HG02884 (cell line): ENCODE measurements at regions not wholly inside any gene's neighbourhood (a gene's known extent, or its start where the extent isn't known, plus 50 kb on each side); places are given as distances from the start of the nearest gene placed in this dataset.
"Not testable (repeated sequence)": the region's sequence is repeated elsewhere in the genome, so short reads cannot be mapped to it uniquely, and the experiment has no call there.

Source experiments
- ATAC-seq: cut with Tn5 transposase; IDR thresholded peaks from one replicate; pipeline ENCODE4 v1.9.1; 2021; ENCODE audit warnings: mild to moderate bottlenecking, moderate library complexity; ENCODE audit not compliant: unreplicated experiment

DNA sequence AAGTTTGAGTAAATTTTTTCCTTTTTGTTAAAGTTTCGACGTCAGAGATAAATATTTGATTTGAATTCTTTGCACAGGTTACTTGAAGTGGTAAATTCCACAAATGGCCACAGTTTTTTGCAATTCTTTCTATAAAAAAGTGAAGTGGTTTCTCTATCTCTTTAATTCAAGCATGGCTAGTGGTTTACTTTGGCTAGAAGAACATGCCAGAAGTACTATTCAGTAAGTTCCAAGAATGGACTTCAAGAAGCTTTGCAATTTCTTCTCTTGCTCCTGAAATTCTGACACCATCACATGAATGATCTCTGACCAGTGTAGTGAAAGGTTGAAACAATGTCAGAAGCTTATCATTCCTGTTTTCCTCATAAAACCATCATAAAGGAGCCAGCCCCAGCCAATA lies 55.7 kb upstream of the RNPC3 start:
- ATAC-seq: no peak

DNA sequence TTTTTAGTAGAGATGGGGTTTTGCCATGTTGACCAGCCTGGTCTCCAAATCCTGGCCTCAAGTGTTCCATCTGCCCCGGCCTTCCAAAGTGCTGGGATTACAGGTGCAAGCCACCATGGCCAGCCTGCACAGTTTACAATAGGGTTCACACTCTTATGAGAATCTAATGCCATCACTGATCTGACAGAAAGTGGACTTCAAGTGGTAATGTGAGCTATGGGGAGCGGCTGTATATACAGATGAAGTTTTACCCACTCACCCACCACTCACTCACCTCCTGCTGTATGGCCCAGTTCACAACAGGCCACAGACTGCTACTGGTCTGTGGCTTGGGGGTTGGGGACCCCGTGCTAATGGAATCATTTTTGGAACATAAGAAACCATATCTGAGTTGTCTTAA lies 58.4 kb upstream of the RNPC3 start:
- ATAC-seq: no peak

DNA sequence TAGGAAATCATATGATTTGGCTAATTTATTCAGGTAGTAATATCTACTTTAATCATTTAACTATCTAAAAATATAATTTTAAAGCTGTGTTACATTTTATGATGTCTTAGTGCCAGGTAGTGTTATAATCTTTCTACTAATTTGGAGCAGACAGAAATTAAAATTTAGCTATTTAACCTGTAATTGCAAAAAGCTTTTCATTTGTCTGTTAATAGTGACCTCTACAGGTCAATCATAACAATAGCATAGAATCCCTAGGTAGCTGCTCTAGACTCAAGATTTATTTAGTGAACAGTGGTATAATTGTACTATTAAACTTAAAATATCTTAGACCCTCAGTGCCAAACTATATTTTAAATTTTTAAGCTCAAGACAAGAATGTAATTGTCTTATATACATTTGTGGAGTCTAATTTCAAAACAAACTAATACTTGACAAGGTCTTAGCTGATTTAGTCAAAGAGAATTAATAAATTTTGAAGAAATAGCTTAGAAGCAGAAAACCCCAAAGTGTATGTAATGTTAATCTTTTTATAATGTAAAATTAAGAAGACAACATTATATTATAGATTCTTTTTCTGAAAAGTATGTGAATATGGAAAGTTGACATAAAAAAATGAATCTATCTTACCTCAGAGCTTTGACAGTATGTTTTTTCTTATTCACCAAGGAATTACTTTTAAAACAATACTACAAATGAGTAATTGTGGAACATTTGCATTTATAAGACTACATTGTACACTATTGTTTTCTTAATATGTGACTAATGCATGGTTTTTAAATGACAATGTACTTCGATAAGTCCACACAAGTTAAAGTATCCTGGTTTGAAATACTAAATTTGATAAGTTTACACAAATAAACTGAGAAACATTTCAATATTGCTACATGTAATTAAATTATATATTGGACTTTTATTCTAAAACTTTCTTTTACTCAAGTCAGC lies 64.1 kb upstream of the RNPC3 start:
- peak; percentile 65 for ATAC-seq

DNA sequence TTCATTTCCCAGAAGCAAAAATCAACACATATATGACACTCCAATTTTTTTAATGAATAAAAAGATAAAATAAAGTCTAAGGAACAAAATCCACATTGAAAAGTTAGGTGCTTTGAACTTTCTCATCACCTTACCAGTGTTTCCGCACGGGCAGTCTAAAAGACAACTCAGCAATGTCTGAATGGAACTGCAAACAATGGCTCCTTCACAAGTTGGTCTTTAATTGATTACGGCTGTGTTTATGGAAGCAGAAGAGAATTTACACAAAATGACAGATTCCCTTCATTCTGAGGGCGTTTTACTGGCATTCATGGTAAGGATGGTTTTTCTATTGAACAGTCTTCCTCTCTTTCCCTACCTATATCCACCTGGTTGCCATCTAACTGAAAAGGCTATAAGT lies 65.0 kb upstream of the RNPC3 start:
- ATAC-seq: no peak

DNA sequence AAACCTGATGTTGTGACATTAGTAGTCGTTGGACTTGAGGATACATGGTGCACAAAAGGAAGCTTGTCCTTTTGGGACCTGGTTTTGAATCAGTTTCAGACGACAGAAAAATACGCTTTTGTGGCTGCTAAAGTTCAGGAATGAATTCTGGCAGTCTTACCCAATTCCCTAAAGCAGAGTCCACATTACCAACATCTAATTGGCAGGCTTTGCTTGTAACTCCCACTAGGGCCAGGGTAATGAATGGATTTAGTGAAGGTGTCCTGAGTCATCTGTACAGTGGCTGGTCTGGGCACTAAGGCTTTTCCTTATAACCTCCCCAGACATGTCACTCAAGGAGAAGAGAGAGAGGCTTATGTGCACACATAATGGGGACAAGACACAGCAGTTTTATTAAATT lies 66.2 kb upstream of the RNPC3 start:
- no peak for ATAC-seq

DNA sequence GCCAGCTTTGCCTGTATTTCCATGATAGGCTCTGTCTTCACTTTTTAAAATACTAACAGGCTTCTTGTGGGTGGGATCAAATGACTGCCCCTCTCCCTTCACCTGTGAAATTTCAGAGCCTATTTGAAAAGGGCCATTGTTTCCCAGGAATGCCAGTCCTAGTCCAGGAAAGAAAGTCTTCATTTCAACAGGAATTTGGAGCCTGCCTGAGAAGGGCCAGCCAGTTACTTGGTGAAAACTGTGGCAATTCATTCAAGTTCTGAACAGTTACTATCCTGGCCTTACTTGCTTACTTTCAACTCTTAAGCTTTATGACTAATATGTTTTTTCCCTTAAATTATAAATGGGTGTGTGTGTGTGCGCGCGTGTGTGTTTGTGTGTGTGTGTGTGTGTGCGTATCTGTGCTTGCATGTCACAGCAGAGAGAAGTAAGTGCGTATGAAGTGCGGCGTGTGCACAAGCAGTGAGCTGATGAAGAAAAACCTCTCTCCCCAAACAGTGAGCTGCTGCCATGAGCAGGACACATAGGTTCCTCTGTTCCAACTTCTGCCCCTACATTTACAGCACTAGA lies 67.5 kb upstream of the RNPC3 start:
- ATAC-seq: no peak

DNA sequence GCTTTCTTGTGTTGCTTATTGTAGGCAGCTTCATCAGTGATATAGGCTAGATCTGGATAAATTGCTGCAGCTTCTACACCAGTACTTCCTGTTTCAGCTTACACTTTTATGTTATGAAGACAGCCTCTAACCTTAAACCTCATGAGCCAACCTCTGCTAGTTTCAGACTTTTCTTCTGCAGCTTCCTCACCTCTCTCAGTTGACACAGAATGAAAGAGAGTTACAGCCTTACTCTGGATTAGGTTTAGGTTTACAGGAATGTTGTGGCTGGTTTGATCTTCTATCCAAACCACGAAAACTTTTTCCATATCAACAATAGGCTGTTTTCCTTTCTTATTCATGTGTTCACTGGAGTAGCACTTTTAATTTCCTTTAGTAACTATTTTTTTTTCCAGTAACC lies 76.9 kb upstream of the RNPC3 start:
- no peak for ATAC-seq

DNA sequence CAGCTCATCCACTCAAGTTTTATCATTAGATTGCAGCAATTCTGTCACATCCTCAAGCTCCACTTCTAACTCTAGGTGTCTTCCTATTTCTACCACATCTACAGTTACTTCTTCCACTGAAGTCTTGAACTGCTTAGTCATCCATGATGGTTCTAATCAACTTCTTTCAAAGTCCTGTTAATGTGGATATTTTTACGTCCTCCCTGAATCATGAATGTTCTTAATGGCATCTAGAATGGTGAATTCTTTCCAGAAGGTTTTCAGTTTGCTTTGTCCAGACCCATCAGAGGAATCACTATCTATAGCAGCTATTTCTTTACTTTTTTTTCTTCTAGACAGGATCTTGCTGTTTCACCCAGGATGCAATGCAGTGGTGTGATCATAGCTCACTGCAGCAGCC lies 78.0 kb upstream of the RNPC3 start:
- no peak for ATAC-seq

DNA sequence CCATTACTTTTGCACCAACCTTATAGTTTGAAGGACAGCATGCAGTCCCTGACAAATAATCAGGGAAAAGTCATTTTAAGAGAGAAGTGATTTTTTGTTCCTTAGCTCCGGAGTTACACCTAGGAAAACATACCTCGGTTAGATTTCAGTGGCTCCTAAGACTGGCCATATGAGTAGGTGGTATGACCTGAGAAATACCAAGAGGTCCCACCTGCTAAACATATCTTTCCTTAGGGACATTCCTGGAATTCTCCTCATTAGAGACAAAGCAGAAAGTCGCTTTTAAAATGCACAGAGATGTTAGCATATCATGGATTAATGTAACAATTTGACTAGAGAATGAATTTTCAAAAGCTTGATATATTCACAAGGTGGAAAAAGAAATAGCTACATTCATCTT lies 84.2 kb upstream of the RNPC3 start:
- no peak for ATAC-seq

DNA sequence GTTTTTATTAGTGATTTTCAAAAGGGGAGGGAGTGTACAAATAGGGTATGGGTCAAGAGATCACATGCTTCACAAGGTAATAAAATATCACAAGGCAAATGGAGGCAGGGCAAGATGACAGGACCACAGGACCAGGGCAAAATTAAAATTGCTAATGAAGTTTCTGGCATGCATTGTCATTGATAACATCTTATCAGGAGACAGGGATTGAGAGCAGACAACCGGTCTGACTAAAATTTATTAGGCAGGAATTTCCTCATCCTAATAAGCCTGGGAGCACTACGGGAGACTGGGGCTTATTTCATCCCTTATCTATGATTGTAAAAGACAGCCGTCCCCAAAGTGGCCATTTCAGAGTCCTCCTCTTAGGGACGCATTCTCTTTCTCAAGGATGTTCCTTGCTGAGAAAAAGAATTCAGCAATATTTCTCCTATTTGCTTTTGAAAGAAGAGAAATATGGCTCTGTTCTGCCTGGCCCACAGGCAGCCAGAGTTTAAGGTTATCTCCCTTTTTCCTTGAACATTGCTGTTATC lies 88.9 kb upstream of the RNPC3 start:
- ATAC-seq: not testable (repeated sequence)

DNA sequence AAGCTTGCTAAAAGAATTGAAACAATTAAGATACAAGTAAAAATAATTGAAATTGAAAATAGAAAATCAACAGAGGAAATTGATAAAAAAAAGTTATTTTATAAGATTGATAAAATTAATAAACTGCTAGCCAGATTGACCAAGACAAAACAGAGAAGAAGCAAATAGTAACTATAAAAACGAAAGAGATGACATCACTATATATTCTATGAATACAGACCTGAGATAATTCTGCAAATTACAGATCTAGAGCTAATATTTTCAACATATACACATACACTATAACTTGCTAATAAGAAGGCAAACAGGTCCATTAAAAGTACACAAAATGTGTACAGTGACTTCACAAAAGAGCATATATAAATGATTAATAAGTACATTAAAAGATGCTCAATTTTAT lies 90.1 kb upstream of the RNPC3 start:
- ATAC-seq: no peak

DNA sequence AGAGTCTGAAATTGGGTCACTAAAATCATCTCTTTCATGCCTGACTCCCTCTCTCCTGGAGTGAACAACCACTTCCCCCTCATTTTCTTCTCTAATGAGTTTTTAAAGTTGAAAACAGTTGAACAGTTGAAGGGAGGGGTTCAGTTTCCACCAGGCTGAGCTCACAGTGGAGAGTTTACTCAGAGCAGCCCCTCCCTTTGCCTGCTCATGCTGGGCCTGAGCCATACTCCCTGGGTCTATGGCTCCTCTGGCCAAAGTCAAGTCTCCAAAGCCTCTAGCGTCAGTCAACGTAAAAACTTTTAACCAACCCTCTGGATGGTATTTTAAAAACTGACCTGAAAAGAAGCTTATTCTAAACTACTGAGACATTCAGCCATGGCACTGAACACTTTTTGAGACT lies 100.8 kb upstream of the RNPC3 start:
- ATAC-seq: no peak

DNA sequence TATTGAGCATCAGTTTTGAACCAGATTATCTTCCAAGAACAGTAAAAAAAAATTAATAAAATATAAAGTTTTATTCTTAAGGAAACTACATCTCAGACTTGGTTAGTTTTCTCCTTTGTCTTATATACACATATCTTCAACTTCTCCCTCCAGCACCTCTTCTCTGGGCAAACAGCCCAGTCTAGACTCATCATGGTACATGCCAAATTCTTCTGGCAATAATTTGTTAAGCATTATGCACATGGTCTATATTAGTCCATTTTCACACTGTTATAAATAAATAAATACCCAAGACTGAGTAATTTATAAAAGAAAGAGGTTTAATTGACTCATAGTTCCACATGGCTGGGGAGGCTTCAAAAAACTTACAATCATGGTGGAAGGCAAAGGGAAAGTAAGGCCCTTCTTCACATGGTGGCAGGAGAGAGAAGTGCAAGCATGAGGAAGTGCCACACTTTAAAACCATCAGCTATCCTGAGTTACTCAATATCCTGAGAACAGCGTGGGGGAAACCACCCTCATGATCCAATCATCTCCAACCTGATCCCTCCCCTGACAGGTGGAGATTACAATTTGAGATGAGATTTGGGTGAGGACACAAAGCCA lies 108.7 kb upstream of the RNPC3 start:
- no peak for ATAC-seq

DNA sequence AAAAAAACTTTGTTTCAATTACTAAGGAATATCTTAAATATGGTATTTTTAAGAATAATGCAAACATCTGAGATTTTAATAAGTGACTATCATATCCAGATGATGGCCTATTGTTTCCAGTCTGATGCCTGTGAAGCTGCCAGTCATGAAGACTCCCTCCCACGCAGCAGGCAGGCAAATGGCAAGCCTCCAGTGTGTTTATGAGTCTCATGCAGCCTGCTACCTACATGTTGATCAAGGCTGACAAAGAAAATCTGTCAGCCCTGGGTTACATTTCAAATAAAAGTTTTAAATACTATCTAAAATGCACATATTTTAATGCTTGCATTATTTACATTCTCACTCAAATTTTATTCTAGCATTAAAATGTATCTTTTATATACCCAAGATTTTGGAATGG lies 137.6 kb upstream of the RNPC3 start:
- ATAC-seq: no peak

DNA sequence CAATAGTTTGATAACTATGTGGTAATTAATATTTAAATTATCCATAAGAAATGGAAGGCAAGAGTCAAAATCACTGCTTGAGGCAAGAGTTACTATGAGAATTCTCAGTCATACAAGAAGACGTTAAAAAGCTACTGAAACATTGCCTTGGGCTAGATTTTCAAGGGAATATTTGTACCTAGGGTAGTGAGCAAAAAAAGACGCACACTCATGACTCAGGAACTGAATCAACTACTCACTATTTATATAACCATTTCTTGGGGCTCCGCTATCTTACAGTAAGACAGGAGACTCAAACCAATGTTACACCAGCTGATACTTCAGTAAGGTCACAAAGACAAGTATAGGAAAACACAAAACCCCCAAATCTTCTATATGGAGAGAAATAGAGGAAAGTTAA lies 151.5 kb upstream of the RNPC3 start:
- no peak for ATAC-seq

DNA sequence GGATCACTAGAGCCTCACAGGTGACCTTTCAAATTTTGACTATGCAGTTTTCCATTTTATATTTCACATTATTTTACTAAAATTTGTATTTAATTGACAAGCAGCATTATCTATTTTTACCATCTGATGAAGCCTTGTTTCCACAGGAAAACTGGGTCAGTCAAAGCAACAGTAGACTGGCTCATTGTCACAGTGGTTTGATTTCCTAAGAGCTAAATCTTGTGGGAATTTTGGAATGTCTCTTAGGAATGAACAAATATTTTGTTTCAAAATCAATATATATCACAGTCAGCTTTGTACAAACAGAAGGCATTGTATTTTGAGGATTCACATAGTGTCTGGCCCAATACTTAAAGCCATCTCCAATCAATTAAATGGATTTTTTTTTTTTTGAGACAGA lies 152.6 kb upstream of the RNPC3 start:
- no peak for ATAC-seq

DNA sequence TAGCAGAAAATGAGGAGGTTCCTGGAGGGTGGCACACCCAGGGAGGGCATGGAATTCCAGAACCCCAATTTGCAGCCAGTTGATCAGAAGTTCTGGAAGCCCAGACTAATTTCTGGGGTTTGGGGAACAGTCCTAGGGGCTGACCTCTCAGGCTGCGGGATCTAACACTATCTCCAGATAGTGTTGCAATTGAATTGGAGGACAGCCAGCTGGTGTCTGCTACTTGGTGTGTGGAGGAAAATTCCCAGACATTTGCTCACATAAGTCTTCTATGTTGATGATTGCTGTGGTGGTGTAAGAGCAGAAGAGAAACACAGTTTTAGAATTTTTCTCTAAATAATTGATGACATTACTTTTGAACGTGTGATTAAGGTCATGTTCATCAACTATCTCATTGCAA lies 154.3 kb upstream of the RNPC3 start:
- ATAC-seq: no peak

DNA sequence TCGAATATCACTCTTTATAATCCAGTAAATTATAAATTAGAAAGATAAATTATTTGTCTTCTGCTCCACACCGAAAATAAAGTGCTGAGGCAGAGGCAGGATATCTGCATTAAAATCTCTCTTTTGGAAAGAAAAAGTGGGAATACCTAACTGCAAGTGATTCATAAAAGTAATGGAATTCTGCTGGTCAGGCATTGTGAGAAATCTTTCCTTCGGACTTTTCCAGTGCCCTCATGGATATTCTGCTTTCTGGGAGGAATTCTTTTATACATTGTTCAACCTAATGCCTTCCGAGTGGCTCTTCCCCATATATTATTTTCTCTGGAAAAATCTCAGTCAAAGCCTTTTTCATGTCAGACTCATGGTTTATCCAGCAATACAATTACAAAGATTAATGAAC lies 158.3 kb upstream of the RNPC3 start:
- ATAC-seq: no peak

DNA sequence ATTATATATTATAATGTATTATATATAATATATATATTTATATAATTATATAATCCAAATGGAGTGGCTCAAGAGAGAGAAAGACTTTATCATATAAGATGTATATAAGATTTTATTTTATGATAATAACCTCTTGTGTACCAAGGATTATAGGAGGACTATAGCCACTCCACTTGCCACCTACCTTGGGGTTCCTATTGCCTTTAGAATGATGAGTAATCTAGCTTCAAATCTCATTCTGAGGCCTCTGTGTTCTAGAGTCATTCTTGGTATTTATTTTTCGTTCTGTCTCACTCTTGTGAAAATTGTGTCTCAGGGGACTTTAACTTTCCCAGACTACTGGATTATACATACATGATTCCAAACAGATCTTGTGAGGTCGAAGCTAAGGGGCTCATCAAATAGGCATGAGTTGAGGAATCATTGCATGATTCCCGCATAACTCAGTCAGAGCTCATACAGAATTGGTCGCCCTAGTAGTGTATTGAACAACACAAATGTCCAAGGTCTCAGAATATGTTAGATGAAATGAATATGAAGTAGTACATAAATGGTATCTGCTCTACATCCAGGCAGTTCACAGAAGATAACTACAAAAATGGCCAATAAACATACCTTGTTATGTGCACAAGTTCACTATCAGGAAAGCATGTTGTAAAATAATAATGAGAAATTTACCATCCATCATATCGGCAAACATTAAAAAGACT lies 159.5 kb upstream of the RNPC3 start:
- no peak for ATAC-seq

DNA sequence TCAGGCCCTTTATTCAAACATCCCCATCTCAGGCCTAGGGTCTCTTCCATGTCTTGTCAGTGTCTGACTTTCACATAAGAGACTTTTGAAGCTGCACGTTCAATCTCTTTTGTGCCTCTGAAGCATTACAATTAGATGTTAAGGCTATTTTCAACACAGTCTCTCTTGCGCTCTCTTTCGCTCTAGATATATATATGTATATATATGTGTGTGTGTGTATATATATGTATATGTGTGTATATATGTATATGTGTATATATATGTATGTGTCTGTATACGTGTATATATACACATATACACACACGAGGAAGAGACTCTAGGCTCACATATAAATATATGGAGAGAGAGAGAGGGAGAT lies 162.5 kb upstream of the RNPC3 start:
- ATAC-seq: no peak

DNA sequence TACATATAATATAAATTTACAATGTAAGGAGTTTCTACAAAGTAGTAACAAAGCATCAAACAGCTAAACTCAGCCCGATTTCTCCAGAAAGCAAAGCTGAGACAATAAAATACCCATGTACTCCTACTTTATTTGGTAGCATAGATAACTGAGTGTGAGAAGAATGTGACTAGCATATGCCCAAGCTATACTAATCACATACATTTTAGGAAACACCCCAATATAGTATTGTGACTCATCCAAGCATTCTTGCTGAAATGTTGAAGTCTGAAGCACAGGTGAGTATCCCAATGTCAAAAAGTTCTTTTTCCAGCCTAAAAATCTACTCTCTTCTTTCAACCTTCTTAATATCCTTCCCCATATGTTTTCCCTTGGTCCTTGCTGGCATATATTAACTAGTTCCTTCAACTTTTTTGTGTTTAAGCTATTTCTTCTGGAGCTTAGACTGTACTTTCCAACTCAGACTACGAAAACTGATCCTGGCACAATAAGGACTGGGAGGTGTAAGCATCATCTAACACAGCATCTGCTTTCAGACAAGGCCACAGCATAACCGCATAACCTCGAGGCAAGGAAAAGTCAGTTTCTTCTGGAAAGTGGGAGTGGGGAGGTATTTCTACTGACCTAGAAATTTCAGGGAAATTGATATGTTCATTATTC lies 163.0 kb upstream of the RNPC3 start:
- no peak for ATAC-seq
